HL-60 (cell line): ENCODE measurements at regions not wholly inside any gene's neighbourhood (a gene's known extent, or its start where the extent isn't known, plus 50 kb on each side); places are given as distances from the start of the nearest gene placed in this dataset.

Experiments used
- DNase-seq, 2 experiments: peaks; one replicate each; pipeline ENCODE4 v3.0.0-alpha.2; 2010 to 2020; ENCODE audit warnings: low read depth in 1 of 2, low spot score in 1 of 2
- H3K27ac ChIP-seq: fragments of 250-450 bp; sonication (Bioruptor Pico); replicated peaks from 2 replicates; pipeline ENCODE4 v1.5.1; 2020; ENCODE audit warnings: mild to moderate bottlenecking, moderate library complexity
- H3K27me3 ChIP-seq: fragments of 250-450 bp; sonication (Bioruptor Pico); 2 replicates; pipeline ENCODE4 v1.5.1; 2021; ENCODE audit warnings: mild to moderate bottlenecking, moderate library complexity; ENCODE audit not compliant: insufficient read depth, poor library complexity, severe bottlenecking
- H3K4me3 ChIP-seq: replicated peaks from 2 replicates; pipeline ENCODE4 v1.5.1; 2011; ENCODE audit warnings: mild to moderate bottlenecking, control low read depth, low read length; ENCODE audit not compliant: insufficient read depth
- CTCF ChIP-seq: IDR thresholded peaks from one replicate; pipeline ENCODE4 v1.5.1; 2011; ENCODE audit warnings: low read length, control low read depth, inconsistent platforms; ENCODE audit not compliant: insufficient read depth
- GABPA ChIP-seq: IDR thresholded peaks from 2 replicates; pipeline ENCODE4 v1.6.1; 2012; ENCODE audit warnings: low read depth
- POLR2AphosphoS5 ChIP-seq: IDR thresholded peaks from 2 replicates; pipeline ENCODE4 v1.6.1; 2012; ENCODE audit warnings: low read depth
- REST ChIP-seq: IDR thresholded peaks from 2 replicates; pipeline ENCODE4 v1.6.1; 2012; ENCODE audit warnings: low read depth; ENCODE audit not compliant: insufficient replicate concordance
- SPI1 ChIP-seq: IDR thresholded peaks from 2 replicates; pipeline ENCODE4 v1.6.1; 2012; ENCODE audit warnings: low read depth, mild to moderate bottlenecking, borderline replicate concordance

- no peaks in the 10 kb centered on the region for H3K27me3 ChIP-seq
- peak; percentile 50 to 70 for DNase-seq
- H3K4me3 ChIP-seq: no peak overlapping the region
- H3K27ac ChIP-seq: no peak overlapping the region
- no peak for TF ChIP-seq REST
- no peak for TF ChIP-seq GABPA
- TF ChIP-seq SPI1: no peak
- TF ChIP-seq POLR2AphosphoS5: no peak
- no peak for TF ChIP-seq CTCF
Measured at GRCh38 chr13:109968876-109969577, 182.6 kb upstream of the IRS2 start.

GRCh38 chr13:109963960-109964563, 177.7 kb upstream of the IRS2 start:
- Histone ChIP-seq H3K27me3 (peaks cover 3% of the 10 kb centered on the region), H3K27ac (no peak overlapping the region), H3K4me3 (no peak overlapping the region)
- TF ChIP-seq REST (no peak), CTCF (no peak), GABPA (no peak), POLR2AphosphoS5 (no peak), SPI1 (no peak)
- no peak for DNase-seq

- DNase-seq: no peak
- Histone ChIP-seq H3K27ac (no peak overlapping the region), H3K27me3 (peaks cover 3% of the 10 kb centered on the region), H3K4me3 (no peak overlapping the region)
- no peak for TF ChIP-seq CTCF
- TF ChIP-seq SPI1: peak; percentile 47; the same call in 1 of the 2 replicates
Measured at GRCh38 chr13:109963384-109963783, 177.0 kb upstream of the IRS2 start.
